Activated naive CD4-positive, alpha-beta T cell treated with anti-CD3 and anti-CD28 coated beads, Interleukin-2, amount 50 U/mL, for 16 hours (primary cell): ENCODE measurements at regions not wholly inside any gene's neighbourhood (a gene's known extent, or its start where the extent isn't known, plus 50 kb on each side); places are given as distances from the start of the nearest gene placed in this dataset.
A peak's percentile ranks its signal among the peaks of the same experiment; 100 is the strongest.

ENCODE experiments used
- DNase-seq: peaks from one replicate; pipeline ENCODE4 v3.0.0-alpha.2; 2020

GRCh38 chr15:57824186-57824585 lies 117.7 kb downstream of the POLR2M start:
- DNase-seq, result no peak

GRCh38 chr15:57827021-57827420 lies 120.5 kb downstream of the POLR2M start:
- no peak for DNase-seq

GRCh38 chr15:57827971-57828370 lies 121.5 kb downstream of the POLR2M start:
- DNase-seq, result no peak

GRCh38 chr15:57832183-57832582 lies 125.7 kb downstream of the POLR2M start:
- no peak for DNase-seq

GRCh38 chr15:57835119-57835518 lies 128.6 kb downstream of the POLR2M start:
- DNase-seq, result no peak

- no peak for DNase-seq
Measured at GRCh38 chr15:57849317-57849716, 142.8 kb downstream of the POLR2M start.

- no peak for DNase-seq
Measured at GRCh38 chr15:57854531-57854930, 148.0 kb downstream of the POLR2M start.

GRCh38 chr15:57857871-57858270 lies 151.4 kb downstream of the POLR2M start:
- no peak for DNase-seq

- no peak for DNase-seq
Measured at GRCh38 chr15:57859130-57859685, 152.7 kb downstream of the POLR2M start.

GRCh38 chr15:57861034-57861638 lies 154.6 kb downstream of the POLR2M start:
- DNase-seq, result no peak

- DNase-seq, result no peak
Measured at GRCh38 chr15:57861815-57862586, 155.5 kb downstream of the POLR2M start.

- DNase-seq, result no peak
Measured at GRCh38 chr15:57862761-57863160, 156.2 kb downstream of the POLR2M start.

GRCh38 chr15:57865294-57865693 lies 158.8 kb downstream of the POLR2M start:
- no peak for DNase-seq

GRCh38 chr15:57866149-57866736 lies 159.7 kb downstream of the POLR2M start:
- peak; percentile 56 for DNase-seq

GRCh38 chr15:57867970-57868798 lies 161.7 kb downstream of the POLR2M start:
- no peak for DNase-seq

- no peak for DNase-seq
Measured at GRCh38 chr15:57870667-57871066, 164.2 kb downstream of the POLR2M start.

GRCh38 chr15:57872281-57873030 lies 165.9 kb downstream of the POLR2M start:
- no peak for DNase-seq

- DNase-seq, result no peak
Measured at GRCh38 chr15:57873564-57874209, 167.2 kb downstream of the POLR2M start.

- DNase-seq, result no peak
Measured at GRCh38 chr15:57875347-57875746, 168.8 kb downstream of the POLR2M start.

- DNase-seq, result no peak
Measured at GRCh38 chr15:57878573-57878972, 172.1 kb downstream of the POLR2M start.

- DNase-seq, result no peak
Measured at GRCh38 chr15:57881361-57881760, 174.8 kb downstream of the POLR2M start.

- no peak for DNase-seq
Measured at GRCh38 chr15:57881972-57882371, 175.5 kb downstream of the POLR2M start.
